WI38 (cell line): ENCODE measurements at regions not wholly inside any gene's neighbourhood (a gene's known extent, or its start where the extent isn't known, plus 50 kb on each side); places are given as distances from the start of the nearest gene placed in this dataset.

Source experiments
- H3K4me3 ChIP-seq: 2 replicates; pipeline ENCODE4 v1.5.1; 2011; ENCODE audit warnings: low read depth, mild to moderate bottlenecking, control low read depth, low read length
- CTCF ChIP-seq: IDR thresholded peaks from 2 replicates; pipeline ENCODE4 v1.5.1; 2012; ENCODE audit warnings: low read depth, mild to moderate bottlenecking, control low read depth, low read length

- no peak for TF ChIP-seq CTCF
- H3K4me3 ChIP-seq = no peak overlapping the region
These were observed 50.1 kb upstream of the ADRA1D start for GRCh38 chr20:4299216-4299615.
